SK-N-SH (cell line): ENCODE measurements at regions not wholly inside any gene's neighbourhood (a gene's known extent, or its start where the extent isn't known, plus 50 kb on each side); places are given as distances from the start of the nearest gene placed in this dataset.

Experiments used
- CTCF ChIA-PET: fragments of 300-600, 350-600 bp; formaldehyde crosslinking; extraction: SDS; loops from one replicate; lab custom pipeline; 2021; lab: Yijun Ruan, JAX
- POLR2A ChIA-PET: fragments of 350-600 bp; sonication (Branson Sonifier 250); formaldehyde crosslinking; extraction: SDS; loops from one replicate; lab custom pipeline; 2020; ENCODE audit warnings: antibody characterized with exemption, inconsistent platforms; lab: Yijun Ruan, JAX
- DNase-seq: peaks from one replicate; pipeline ENCODE4 v3.0.0; 2012
- H2AFZ ChIP-seq: fragments of 200-600 bp; sonication (generic); 2 replicates; pipeline ENCODE4 v1.8.1; 2016; ENCODE audit warnings: antibody characterized with exemption, mild to moderate bottlenecking, low read depth
- H3F3A ChIP-seq: fragments of 200-600 bp; sonication (generic); replicated peaks from 2 replicates; pipeline ENCODE3; 2016; ENCODE audit warnings: antibody characterized with exemption, mild to moderate bottlenecking; ENCODE audit not compliant: insufficient read depth
- H3K27ac ChIP-seq, 2 experiments: fragments of 200-500 bp in 1 of 2; fragments of 200-600 bp in 1 of 2; sonication (Bioruptor generic) in 1 of 2; sonication (generic), shearing (Covaris generic) in 1 of 2; 2 replicates each; pipeline versions ENCODE4 v1.5.1 to v1.6.1; 2014 to 2016; ENCODE audit warnings: low read depth in 2 of 2, inconsistent platforms in 1 of 2, low read length in 1 of 2, mild to moderate bottlenecking in 1 of 2, mixed read lengths in 1 of 2
- H3K27me3 ChIP-seq: fragments of 200-600 bp; sonication (generic), shearing (Covaris generic); 2 replicates; pipeline ENCODE4 v1.6.1; 2016; ENCODE audit warnings: mixed run types; ENCODE audit not compliant: insufficient read depth
- H3K36me3 ChIP-seq, 2 experiments: fragments of 200-500 bp in 1 of 2; fragments of 200-600 bp in 1 of 2; sonication (Bioruptor generic) in 1 of 2; sonication (generic) in 1 of 2; replicated peaks in 1 of 2; 2 replicates each; pipeline versions ENCODE3 to v1.5.1; 2014 to 2016; ENCODE audit warnings: low read length in 1 of 2, mild to moderate bottlenecking in 1 of 2; ENCODE audit not compliant: insufficient read depth in 2 of 2, control insufficient read depth in 1 of 2
- H3K4me1 ChIP-seq, 2 experiments: fragments of 200-500 bp in 1 of 2; fragments of 200-600 bp in 1 of 2; sonication (Bioruptor generic) in 1 of 2; sonication (generic), shearing (Covaris generic) in 1 of 2; 2 replicates each; pipeline versions ENCODE4 v1.5.1 to v1.6.1; 2014 to 2016; ENCODE audit warnings: low read depth in 1 of 2, low read length in 1 of 2, mixed run types in 1 of 2; ENCODE audit not compliant: insufficient read depth in 2 of 2, control insufficient read depth in 1 of 2
- H3K4me2 ChIP-seq: fragments of 200-600 bp; sonication (generic), shearing (Covaris generic); 2 replicates; pipeline ENCODE4 v1.6.1; 2017; ENCODE audit warnings: mixed run types
- H3K4me3 ChIP-seq, 2 experiments: fragments of 200-500 bp in 1 of 2; fragments of 200-600 bp in 1 of 2; sonication (Bioruptor generic) in 1 of 2; sonication (generic), shearing (Covaris generic) in 1 of 2; 2 replicates each; pipeline versions ENCODE4 v1.5.1 to v1.8.1; 2014 to 2016; ENCODE audit warnings: low read depth in 2 of 2, inconsistent platforms in 1 of 2, low read length in 1 of 2, mild to moderate bottlenecking in 1 of 2, mixed read lengths in 1 of 2, moderate library complexity in 1 of 2
- H3K79me2 ChIP-seq: fragments of 200-600 bp; sonication (generic); 2 replicates; pipeline ENCODE4 v1.8.1; 2017; ENCODE audit warnings: mild to moderate bottlenecking; ENCODE audit not compliant: insufficient read depth
- H3K9ac ChIP-seq: fragments of 200-600 bp; sonication (generic); 2 replicates; pipeline ENCODE4 v1.6.1; 2017; ENCODE audit warnings: mixed run types
- H3K9me2 ChIP-seq: fragments of 200-600 bp; sonication (generic); 2 replicates; pipeline ENCODE4 v1.6.1; 2017; ENCODE audit warnings: mixed run types
- H3K9me3 ChIP-seq: fragments of 200-600 bp; sonication (generic); 2 replicates; pipeline ENCODE4 v1.6.1; 2017; ENCODE audit warnings: mixed run types, mild to moderate bottlenecking, moderate library complexity
- H4K20me1 ChIP-seq: fragments of 200-600 bp; sonication (generic); 2 replicates; pipeline ENCODE4 v1.6.1; 2017; ENCODE audit warnings: mild to moderate bottlenecking, mixed run types; ENCODE audit not compliant: insufficient read depth
- CHD2 ChIP-seq: fragments of 150-350 bp; IDR thresholded peaks from 2 replicates; pipeline ENCODE4 v1.6.1; 2018; ENCODE audit warnings: low read length; ENCODE audit not compliant: partially characterized antibody
- EP300 ChIP-seq, 2 experiments: IDR thresholded peaks; 2 replicates each; pipeline versions ENCODE4 v1.4.0 to v1.6.1; 2012; ENCODE audit warnings: borderline replicate concordance in 1 of 2, low read depth in 1 of 2, low read length in 1 of 2
- FOXM1 ChIP-seq: IDR thresholded peaks from 2 replicates; pipeline ENCODE4 v1.4.0; 2012; ENCODE audit warnings: low read depth, mild to moderate bottlenecking
- GABPA ChIP-seq: IDR thresholded peaks from 2 replicates; pipeline ENCODE4 v1.4.0; 2012; ENCODE audit warnings: low read depth, mild to moderate bottlenecking
- GATA2 ChIP-seq: sonication (generic); formaldehyde crosslinking; IDR thresholded peaks from 2 replicates; pipeline ENCODE4 v1.5.0; 2020; ENCODE audit warnings: mild to moderate bottlenecking, missing genetic modification reagents
- MAX ChIP-seq: IDR thresholded peaks from 2 replicates; pipeline ENCODE4 v1.4.0; 2012; ENCODE audit warnings: low read depth
- NRF1 ChIP-seq: IDR thresholded peaks from 2 replicates; pipeline ENCODE4 v1.6.1; 2012; ENCODE audit warnings: low read depth, mild to moderate bottlenecking, low read length
- PBX3 ChIP-seq: IDR thresholded peaks from 2 replicates; pipeline ENCODE4; 2012
- RAD21 ChIP-seq: IDR thresholded peaks from 2 replicates; pipeline ENCODE4 v1.6.1; 2012; ENCODE audit warnings: mild to moderate bottlenecking, low read length
- RCOR1 ChIP-seq: fragments of 150-350 bp; IDR thresholded peaks from 2 replicates; pipeline ENCODE4 v1.6.1; 2017; ENCODE audit warnings: antibody characterized with exemption, low read length
- REST ChIP-seq: IDR thresholded peaks from 2 replicates; pipeline ENCODE4 v1.6.1; 2012; ENCODE audit warnings: mild to moderate bottlenecking, low read depth, low read length, moderate library complexity
- RFX5 ChIP-seq: IDR thresholded peaks from 2 replicates; pipeline ENCODE4 v1.6.1; 2012; ENCODE audit warnings: mild to moderate bottlenecking, improper control_type of control experiment, low read length
- SIN3A ChIP-seq: IDR thresholded peaks from 2 replicates; pipeline ENCODE4 v1.6.1; 2012; ENCODE audit warnings: low read depth, mild to moderate bottlenecking, low read length, moderate library complexity, borderline replicate concordance
- SMC3 ChIP-seq: IDR thresholded peaks from 2 replicates; pipeline ENCODE4 v1.6.1; 2012; ENCODE audit warnings: low read depth, low read length, improper control_type of control experiment
- USF1 ChIP-seq: IDR thresholded peaks from 2 replicates; pipeline ENCODE4 v1.4.0; 2012; ENCODE audit warnings: low read depth, borderline replicate concordance
- YY1 ChIP-seq: IDR thresholded peaks from 2 replicates; pipeline ENCODE4 v1.4.0; 2012; ENCODE audit warnings: low read depth, mild to moderate bottlenecking
- WGBS: methylation state at CpG from one replicate; pipeline ENCODE4 v1.1.6; 2017; ENCODE audit warnings: low lambda C conversion rate; 5-methylcytosine and 5-hydroxymethylcytosine counted together

GRCh38 chr14:38549564-38549963 lies 293.7 kb upstream of the CLEC14A start (continued):
- TF ChIP-seq RCOR1 (no peak), GABPA (no peak), SMC3 (no peak), REST (no peak), RFX5 (no peak), USF1 (no peak)

GRCh38 chr14:38547961-38548490 lies 292.1 kb upstream of the CLEC14A start:
- H3K9ac ChIP-seq: no peak overlapping the region
- POLR2A ChIA-PET: no interaction called here

More at GRCh38 chr14:38547961-38548490, 292.1 kb upstream of the CLEC14A start:
- Histone ChIP-seq H2AFZ (no peak overlapping the region), H3K4me1 (no peaks in the 10 kb centered on the region; a peak in 1 of 4 replicates), H3K4me2 (no peak overlapping the region), H3F3A (no peaks in the 10 kb centered on the region), H3K79me2 (no peaks in the 10 kb centered on the region), H3K36me3 (no peaks in the 10 kb centered on the region), H3K27me3 (no peaks in the 10 kb centered on the region), H3K4me3 (no peak overlapping the region), H4K20me1 (no peaks in the 10 kb centered on the region), H3K27ac (no peak overlapping the region), H3K9me3 (no peaks in the 10 kb centered on the region), H3K9me2 (no peaks in the 10 kb centered on the region)
- WGBS: 32% methylated on average over 2 of the region's 2 CpGs
- no peak for TF ChIP-seq CHD2
- TF ChIP-seq YY1: no peak
- no peak for TF ChIP-seq SIN3A
- TF ChIP-seq RAD21: no peak
- TF ChIP-seq FOXM1: no peak
- no peak for TF ChIP-seq NRF1
- no peak for TF ChIP-seq GATA2 (CRISPR knock-in tag)
- TF ChIP-seq EP300 (IDR thresholded peaks at IDR 0.05; ENCODE audit: borderline replicate concordance in 1 of 2, low read depth in 1 of 2, low read length in 1 of 2): no peak
- no peak for TF ChIP-seq USF1
- no peak for TF ChIP-seq MAX
- no peak for TF ChIP-seq RCOR1
- TF ChIP-seq PBX3: no peak
- no peak for DNase-seq
- CTCF ChIA-PET: no interaction called here
